Upper lobe of left lung (tissue), 4 donors: ENCODE measurements at regions not wholly inside any gene's neighbourhood (a gene's known extent, or its start where the extent isn't known, plus 50 kb on each side); places are given as distances from the start of the nearest gene placed in this dataset.

Experiments used
- POLR2A ChIP-seq, 4 donors: fragments of 450-650 bp; IDR thresholded peaks; one replicate each; pipeline ENCODE4 v1.5.1; 2016 to 2017; ENCODE audit warnings: antibody characterized with exemption in 4 of 4, mild to moderate bottlenecking in 2 of 4
- TF ChIP-seq, protein P1 (sequence below), 6 experiments: fragments of 450-650 bp in 4 of 6; fragments of 200-600 bp in 2 of 6; sonication (generic) in 2 of 6; IDR thresholded peaks; one replicate each; pipeline ENCODE4 v1.5.1; 2016 to 2019; ENCODE audit warnings: antibody characterized with exemption in 6 of 6

DNA sequence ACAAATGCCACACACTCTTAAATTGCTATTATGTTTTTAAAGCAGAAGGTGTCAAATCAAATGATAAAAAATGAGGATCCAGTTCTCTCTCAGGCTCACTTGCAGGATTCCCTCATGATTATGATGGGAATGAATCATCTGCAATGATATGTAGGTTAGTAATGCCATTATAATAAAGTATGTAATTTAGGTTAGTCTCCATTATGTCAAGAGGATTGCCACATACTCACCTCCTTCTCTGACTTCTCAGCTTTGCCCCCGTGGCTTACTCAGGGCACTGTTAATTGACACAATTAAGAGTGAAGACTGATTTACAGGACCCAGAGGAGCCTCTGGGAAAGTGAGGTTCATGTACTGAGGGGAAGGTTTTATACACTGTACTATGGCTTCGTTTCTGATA is 591.7 kb upstream of the NRSN1 start:
- TF ChIP-seq, protein P1, sequence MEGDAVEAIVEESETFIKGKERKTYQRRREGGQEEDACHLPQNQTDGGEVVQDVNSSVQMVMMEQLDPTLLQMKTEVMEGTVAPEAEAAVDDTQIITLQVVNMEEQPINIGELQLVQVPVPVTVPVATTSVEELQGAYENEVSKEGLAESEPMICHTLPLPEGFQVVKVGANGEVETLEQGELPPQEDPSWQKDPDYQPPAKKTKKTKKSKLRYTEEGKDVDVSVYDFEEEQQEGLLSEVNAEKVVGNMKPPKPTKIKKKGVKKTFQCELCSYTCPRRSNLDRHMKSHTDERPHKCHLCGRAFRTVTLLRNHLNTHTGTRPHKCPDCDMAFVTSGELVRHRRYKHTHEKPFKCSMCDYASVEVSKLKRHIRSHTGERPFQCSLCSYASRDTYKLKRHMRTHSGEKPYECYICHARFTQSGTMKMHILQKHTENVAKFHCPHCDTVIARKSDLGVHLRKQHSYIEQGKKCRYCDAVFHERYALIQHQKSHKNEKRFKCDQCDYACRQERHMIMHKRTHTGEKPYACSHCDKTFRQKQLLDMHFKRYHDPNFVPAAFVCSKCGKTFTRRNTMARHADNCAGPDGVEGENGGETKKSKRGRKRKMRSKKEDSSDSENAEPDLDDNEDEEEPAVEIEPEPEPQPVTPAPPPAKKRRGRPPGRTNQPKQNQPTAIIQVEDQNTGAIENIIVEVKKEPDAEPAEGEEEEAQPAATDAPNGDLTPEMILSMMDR (IDR thresholded peaks at IDR 0.05), result no peak
- TF ChIP-seq POLR2A (IDR thresholded peaks at IDR 0.05), result no peak
